ENCODE measurements at regions not wholly inside any gene's neighbourhood (a gene's known extent, or its start where the extent isn't known, plus 50 kb on each side); places are given as distances from the start of the nearest gene placed in this dataset.
"Not testable (repeated sequence)": the region's sequence is repeated elsewhere in the genome, so short reads cannot be mapped to it uniquely, and the experiment has no call there.

- no peak for DNase-seq
Observed at GRCh38 chr2:51791496-51791895, 759.6 kb upstream of the NRXN1 start.

- no peak for DNase-seq
Observed at GRCh38 chr2:51790854-51791253, 758.9 kb upstream of the NRXN1 start.

DNA sequence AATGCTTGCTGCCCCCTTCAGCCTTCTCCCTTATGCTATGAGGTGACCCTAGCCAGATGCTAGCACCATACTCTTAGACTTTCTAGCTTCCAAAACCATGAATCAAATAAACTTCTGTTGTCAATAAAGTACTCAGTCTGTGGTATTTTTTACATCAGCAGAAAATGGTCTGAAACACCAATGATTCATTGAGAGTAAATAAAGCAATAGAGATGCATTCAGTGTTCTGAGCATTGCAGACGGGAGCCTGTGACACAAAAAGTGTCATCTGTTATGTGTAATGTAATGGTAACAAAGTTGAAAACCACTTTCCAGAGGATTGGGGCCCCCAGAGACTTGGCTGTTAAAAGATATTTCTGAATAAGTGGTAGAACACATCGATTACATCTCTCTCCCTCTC, 758.0 kb upstream of the NRXN1 start:
- DNase-seq: no peak

DNA sequence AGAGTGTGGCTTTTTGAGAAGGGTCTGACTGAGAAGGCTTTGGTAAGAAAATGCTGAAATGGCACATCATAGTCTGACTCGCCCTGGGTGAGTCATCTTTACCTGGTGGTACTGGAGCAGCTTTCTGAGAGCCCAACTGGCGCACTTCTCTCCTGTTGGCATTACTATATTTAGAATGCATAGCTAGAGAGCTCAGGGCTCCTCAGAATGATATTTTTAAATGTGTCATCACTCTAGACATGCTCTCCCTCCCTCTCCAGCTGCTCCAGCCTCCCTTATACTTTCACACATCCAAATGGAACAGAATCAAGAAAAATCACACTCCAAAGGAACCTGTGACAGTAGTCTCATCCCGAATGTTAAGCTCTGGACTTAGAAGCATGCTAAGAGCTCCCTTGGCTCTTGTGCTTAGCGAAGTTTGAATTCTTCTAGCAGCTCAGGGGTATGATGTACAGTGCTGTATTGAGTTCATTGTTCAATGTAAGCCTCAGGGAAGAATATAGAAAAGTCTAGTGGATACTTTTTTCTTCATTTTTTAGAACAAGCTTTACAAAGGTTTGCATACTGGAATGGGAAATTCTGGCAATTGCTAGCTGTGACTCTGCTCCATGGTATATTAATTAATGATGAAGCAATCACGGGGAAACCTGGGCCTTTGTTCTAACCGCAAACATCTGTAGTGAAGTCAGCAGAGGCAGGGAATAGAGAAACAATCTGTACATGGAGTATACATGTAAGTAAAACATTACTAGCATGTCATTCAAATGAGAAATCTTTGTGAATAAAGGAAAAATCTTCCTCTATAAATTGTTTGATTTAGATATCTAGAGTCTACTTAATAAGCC, 751.2 kb upstream of the NRXN1 start:
- DNase-seq: peak; percentile 11

DNA sequence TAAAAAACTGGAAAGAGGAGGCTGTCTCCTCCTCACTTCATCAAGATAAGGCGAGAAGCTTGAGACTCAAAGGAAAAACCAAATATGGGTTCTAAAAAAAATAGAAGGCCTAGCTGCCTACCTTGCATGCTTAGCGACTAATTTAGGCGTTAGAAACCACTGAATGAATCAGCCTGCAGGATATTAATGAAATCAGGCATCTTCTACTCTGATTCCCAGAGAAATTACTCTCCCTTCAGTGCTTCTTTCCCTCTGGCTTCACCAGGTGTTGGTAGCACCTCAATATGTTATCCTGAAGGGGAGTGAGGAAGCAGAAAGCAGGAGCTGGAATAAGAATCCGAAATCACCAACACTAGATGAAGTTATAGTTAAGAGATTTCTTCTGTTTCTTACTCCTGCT, 749.8 kb upstream of the NRXN1 start:
- DNase-seq: no peak

- no peak for DNase-seq
Observed at GRCh38 chr2:51780353-51780752, 748.4 kb upstream of the NRXN1 start.

- not testable (repeated sequence) for DNase-seq
Observed at GRCh38 chr2:51779723-51780122, 747.8 kb upstream of the NRXN1 start.

- DNase-seq: no peak
Observed at GRCh38 chr2:51778806-51779205, 746.9 kb upstream of the NRXN1 start.

- DNase-seq: not testable (repeated sequence)
Observed at GRCh38 chr2:51774606-51775005, 742.7 kb upstream of the NRXN1 start.

- no peak for DNase-seq
Observed at GRCh38 chr2:51760441-51760840, 728.5 kb upstream of the NRXN1 start.

GRCh38 chr2:51758081-51758480, 726.1 kb upstream of the NRXN1 start:
- no peak for DNase-seq

DNA sequence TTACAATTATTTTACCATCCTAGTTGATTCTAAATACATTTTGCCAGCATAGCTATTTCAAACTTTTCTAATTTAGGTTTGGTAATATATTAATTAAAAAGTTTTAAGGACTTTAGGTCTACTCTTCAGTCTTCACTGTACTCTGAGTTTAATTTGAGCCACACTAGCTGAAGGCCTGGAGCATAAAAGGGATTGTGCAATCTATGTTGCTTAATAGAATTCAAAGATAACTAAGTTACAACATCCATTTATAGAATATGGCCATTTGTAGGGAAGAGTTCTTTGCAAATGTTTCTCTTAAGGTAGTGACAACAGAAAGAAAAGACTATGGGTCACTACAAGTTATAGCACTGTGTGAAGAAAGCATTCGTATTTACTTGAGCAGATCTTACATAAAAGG, 702.2 kb upstream of the NRXN1 start:
- no peak for DNase-seq

DNA sequence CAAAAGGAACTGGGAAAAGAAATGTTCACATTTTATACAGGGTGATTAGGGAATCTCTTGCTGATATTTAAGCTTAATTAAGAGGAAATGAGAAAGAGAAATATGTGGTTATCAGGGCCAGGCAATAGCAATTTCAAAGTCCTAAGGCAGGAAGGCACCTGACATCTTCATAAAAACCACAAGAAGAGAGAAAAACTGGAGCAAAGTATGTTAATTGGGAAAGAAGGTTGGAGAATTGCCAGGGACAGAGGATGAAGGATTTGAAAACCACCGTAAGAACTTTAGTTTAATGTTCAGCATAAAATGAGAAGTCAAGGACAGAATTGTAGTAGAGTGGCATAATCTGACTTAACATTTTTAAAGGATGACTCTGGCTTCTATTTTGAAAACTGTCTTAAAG, 691.8 kb upstream of the NRXN1 start:
- DNase-seq: no peak

DNA sequence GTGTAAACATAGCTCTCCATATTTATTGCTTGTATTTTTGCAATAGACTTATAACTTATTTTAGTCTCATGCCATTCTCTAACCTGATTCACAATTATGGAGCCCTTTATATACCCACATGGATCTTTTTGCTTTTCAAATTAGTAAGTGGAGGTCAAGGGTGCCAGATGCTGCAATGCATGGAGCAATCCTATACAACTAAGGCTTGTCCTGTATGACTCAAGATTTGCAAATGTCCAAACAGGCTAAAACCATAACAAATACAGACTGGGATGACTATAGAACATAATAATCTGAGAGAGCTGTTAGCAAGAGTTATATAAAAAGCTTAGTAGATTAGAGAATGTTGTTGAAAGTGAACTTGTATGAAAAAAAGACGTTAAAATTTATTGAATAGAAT, 690.4 kb upstream of the NRXN1 start:
- DNase-seq: no peak

- no peak for DNase-seq
Observed at GRCh38 chr2:51720826-51721225, 688.9 kb upstream of the NRXN1 start.

- DNase-seq: no peak
Observed at GRCh38 chr2:51718881-51719280, 686.9 kb upstream of the NRXN1 start.

GRCh38 chr2:51717312-51717711, 685.4 kb upstream of the NRXN1 start:
- DNase-seq: no peak

- no peak for DNase-seq
Observed at GRCh38 chr2:51711766-51712165, 679.8 kb upstream of the NRXN1 start.

DNA sequence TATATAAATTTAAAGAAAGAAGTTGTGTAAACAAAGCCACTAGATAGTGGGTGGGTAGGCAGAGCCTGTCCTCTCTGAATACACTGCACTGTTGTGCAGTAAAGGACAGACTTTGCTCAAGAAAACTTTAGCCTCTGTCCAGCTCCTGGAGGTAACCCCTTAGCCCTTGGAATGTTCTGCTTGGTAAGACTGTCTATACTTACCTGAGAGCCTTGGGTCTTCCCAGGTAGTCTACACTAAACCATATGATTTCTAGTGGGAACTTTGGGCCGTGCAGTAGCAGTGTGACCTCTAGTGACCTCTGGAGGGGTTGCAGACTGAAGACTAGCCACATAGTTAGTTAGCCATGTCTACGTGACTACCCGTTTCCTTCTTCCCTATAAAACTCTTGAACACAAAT, 678.3 kb upstream of the NRXN1 start:
- DNase-seq: no peak

DNA sequence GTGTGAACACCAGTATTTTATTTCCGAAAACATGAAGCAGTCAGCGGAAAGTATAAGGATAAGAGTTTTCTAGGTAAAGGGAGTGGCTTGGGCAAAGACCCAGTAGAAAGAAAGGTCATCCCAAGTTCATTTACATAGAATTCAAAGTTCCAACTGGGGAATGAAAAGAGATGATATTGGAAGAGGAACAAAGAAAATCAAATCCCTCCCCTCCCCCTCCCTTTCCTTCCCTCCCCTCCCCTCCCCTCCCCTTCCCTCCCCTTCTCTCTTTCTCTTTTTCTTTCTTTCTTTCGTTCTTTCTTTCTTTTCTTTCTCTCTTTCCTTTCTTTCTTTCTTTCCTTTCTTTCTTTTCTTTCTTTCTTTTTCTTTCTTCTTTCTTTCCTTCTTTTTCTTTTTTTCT, 675.7 kb upstream of the NRXN1 start:
- no peak for DNase-seq

GRCh38 chr2:51706220-51706619, 674.3 kb upstream of the NRXN1 start:
- DNase-seq: peak; percentile 92

- no peak for DNase-seq
Observed at GRCh38 chr2:51705417-51705816, 673.5 kb upstream of the NRXN1 start.

DNA sequence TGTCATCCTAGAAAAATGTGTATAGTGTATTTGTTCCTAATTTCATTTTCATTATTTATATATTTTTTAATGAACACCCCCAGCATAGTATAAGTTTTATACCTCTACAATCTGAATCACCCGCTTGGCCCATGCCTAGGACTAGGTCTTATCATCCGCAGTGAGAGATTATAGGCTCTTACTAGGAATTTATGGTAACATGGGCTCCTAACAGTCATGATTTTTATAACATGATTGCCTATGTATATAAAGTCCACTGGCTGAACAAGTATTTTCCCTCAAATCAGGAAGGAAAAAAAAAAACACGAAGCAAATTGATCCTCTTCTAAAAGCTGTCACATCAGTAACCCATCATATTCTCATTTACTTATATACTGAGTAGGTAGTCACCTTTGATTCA, 666.1 kb upstream of the NRXN1 start:
- DNase-seq: no peak

- DNase-seq: no peak
Observed at GRCh38 chr2:51697095-51697494, 665.2 kb upstream of the NRXN1 start.

GRCh38 chr2:51695531-51695930, 663.6 kb upstream of the NRXN1 start:
- DNase-seq: no peak

Data from NCI-H187 treated with DMSO at 0.1 percent for 48 hours (cell line).